HG03442 (cell line): ENCODE measurements at regions not wholly inside any gene's neighbourhood (a gene's known extent, or its start where the extent isn't known, plus 50 kb on each side); places are given as distances from the start of the nearest gene placed in this dataset.
A peak's percentile ranks its signal among the peaks of the same experiment; 100 is the strongest.

Source experiments
- ATAC-seq: cut with Tn5 transposase; IDR thresholded peaks from one replicate; pipeline ENCODE4 v1.9.1; 2021; ENCODE audit warnings: mild to moderate bottlenecking, moderate library complexity; ENCODE audit not compliant: unreplicated experiment

DNA sequence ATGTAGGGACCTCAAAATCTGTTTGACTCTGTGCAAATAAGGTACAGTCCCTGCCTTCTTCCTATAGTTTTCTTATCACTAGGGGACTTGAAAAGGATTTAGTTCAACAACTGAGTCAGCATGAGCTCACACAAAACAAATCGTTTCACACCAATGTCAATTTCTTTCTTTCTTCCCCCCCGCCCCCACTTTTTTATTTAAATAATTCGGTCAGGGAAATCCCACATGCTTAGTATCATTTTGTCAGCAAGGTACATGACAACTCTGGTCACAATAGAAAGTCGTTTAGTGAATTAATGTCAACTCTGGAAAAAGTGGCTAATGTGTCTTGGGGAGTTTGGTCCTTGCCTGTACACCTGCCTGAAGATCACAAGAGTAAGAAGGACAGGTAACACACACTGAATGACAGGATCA lies 232.2 kb upstream of the PLEKHG7 start:
- ATAC-seq = peak; percentile 37

DNA sequence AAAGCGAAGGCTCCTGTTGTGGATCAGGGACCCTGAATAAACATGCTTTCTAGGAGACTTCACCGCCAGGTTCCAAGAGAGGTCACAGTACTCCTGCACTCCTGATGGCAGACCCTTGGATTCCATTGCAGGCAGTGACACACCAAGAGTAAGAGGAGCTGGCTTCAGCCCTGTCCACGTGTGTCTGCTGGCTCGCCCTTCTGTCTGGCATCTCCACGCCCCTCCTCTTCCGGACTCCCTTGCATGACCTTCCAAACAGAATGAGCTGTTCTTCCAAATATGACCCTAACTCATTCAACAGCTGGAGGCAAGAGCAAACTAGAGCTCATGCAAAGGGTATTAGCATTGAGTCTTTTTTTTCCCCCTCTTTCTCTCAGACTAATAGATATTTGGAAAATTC lies 233.0 kb upstream of the PLEKHG7 start:
- ATAC-seq = no peak

DNA sequence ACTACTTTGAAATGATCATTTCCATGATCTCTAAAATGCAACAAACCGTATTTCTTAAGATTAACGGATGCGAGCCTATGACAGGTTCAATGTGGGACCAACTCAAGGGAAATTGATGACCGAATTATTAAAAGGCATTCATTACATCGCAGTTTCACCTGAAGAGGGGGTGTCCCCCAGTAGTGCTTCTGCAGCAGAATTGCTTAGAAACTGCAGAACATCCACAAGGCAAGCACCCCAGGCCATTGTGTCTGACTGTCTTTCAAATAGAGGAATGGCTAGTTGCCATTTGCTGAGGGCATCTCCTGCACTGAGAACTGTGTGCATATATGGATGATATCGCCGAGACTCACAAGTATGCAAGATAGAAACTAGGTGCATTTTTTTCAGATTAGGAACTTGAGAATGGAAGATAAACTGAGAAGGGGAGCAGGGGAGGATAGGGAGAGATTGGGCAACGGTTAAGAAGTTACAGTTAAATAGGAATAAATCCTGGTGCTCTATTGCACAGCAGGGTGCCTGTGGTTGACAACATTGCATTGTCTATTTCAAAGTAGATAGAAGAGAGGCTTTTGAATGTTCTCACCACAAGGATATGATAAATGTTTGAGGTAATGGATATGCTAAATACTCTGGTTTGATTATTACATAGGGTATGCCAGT lies 234.3 kb upstream of the PLEKHG7 start:
- ATAC-seq = no peak

DNA sequence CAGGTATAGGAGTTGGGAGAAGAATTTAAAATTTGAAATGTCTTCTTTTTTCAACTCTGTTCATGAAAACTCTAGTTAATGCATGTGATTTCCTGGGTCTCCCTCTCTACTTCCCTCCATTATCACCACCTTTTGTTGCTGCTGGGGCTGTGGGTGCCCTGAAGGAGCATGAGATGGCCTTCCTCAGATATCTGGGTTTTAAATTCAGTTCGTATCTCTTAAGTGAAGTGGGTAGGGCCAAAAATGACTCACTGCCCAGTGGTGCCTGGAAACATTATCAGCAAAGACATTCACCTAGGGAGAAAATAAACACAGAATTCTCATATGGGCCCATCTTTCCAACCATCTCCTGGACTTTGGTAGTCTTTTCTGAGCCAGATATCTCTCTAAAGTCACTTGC lies 234.9 kb upstream of the PLEKHG7 start:
- ATAC-seq = no peak

DNA sequence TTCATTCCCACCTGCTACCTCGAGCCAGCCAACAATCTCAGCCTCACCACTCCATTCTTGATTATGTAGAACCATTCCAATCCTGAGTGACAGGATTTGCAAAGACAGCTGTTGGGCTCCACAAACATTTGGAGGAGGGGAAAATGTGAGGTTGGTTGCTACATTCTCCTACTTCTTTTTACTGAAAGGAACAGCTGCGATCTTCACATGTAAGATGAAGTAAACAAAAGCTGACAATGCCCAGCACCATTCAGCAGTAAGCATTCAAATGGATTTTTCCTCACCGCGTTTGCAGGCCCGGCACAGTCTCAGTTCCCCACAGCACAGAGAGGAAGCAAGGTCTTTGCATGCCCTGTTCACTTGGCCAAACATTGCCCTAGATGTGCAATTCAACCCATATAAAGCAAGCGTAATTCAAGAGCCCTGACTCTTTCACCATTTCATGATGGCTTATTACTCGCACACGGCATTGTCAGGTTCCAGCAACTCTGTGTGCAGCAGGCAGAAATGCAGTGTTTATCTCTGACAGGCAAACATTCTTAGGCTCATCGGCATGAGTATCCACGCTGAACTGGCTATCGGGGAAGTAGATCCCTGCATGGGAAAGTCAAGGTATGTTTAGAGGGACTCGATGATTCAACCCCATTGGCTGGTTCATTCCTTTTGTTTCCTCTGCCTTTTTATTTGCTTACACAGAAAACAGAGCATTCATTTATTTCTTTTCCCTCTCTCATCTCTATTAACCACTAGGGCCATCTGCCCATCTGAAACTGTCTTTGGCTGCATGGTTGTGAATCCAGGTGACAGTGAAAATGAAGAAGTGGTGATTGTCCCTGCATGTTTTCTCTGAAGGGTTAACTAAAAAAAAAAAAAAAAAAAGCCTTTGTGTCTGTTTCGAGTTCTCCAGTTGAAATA lies 236.1 kb upstream of the PLEKHG7 start:
- ATAC-seq = peak; percentile 28

DNA sequence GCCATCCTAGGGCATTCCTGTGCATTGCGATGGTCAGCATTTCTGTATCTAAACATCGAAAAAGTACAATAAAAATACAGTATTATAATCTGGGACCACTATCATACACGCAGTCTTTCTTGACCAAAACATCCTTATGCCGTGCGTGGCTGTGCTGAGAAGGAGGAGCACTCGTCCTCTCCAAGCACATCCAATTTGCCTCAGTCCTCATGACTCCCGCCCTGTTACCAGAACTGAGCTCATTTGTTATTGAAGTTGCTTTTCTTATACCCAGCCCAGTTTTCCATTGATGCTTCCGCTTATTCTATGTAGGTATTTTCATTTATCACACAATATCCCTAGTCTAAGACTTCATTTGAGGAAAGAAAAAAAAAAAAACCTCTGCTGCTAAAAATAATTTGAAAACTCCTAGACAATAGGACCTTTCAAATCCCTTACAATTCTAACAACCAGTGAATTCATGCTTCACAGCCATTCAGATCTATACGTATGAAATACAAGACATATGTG lies 236.9 kb upstream of the PLEKHG7 start:
- ATAC-seq = no peak

DNA sequence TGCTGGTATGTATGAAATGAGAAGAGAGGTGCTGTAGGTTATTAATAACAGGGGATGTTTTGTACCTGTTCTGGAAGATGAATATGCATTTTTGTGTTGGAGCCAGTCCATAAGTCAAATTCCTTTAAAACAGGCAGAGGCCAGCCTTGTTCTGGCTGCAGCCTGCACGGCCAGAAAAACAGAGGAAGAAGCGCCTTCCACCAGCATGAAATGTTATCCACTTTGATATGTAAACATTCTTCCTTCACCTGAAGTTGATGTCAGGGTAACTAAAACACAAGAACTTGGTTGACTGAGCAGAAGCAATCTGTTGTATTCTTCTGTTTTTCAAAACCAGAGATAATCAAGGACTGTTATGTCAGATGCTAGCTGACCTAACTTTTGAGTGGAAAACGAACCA lies 237.9 kb upstream of the PLEKHG7 start:
- ATAC-seq = no peak

DNA sequence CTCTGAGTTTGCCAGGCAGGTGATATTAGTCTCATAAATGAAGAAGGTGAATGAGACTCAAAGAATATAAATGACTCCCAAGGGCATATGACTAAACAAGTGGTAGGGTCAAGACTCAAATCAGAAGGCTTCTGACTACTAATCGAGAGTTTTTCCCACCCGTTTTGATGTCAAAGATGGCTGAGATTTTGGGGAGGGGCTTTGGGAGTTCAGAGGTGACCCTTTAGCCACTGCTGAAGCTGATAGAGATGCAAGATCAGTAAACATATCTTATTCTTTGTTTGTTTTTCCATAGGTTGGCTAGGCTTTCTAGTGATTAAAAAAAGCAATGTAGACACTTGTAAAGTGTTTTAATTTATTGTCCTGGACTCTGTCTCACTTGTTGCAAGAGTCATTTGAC lies 239.6 kb upstream of the PLEKHG7 start:
- ATAC-seq = no peak

DNA sequence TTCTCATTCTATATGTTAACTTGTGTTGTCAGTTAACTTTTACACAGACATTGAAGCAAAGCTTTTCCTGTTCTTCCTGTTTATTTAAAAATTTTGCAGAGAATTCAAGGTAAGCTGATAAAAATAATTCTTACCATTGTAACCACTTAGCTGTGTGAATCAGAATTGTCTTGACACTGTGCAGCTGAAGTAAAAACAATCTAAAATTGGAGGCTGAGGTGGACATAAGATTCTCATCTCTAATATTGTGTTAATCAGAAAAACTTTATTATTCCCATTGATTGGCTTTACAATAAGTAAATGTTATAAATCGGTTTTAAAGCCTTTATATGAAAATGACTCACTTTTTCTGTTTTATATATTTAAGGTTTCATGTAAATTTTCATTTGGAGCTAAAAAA lies 240.3 kb upstream of the PLEKHG7 start:
- no peak for ATAC-seq

DNA sequence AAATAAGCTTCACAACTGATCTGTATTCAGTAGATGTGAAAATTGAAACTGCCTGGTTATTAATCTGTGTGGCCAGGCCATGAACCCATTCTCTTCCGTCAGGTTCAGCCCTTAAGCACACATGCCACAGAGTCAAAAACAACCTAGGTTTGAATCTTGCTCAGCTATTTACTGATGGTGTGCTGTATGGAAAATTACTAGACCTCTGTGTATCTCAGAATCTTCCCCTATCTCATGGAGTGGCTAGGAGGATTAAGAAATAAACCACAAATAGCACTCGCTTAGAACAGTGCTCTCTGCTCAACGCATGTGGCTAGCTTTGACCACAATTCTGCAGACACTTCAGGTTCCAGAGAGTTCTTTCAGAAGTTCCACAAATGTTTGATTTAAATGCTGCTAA lies 240.7 kb upstream of the PLEKHG7 start:
- ATAC-seq = peak; percentile 70

DNA sequence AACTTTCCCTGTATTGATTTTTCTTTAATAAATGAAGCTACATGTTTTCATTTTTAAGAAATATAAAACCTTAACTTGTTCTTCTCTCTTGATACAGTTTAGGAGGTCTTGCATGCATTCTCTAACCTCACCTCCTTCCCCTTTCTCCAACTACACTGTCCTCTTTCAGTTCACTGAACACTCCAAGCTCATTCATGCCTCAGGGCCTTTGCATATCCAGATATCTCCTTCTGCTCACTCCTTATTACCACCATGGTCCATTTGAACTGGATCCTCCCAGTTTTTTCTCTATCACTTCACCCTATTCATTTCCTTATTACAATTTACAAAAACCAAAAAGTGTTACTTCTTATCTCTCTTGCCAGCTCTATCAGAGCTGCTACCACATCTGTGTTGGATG lies 242.9 kb upstream of the PLEKHG7 start:
- ATAC-seq = no peak

DNA sequence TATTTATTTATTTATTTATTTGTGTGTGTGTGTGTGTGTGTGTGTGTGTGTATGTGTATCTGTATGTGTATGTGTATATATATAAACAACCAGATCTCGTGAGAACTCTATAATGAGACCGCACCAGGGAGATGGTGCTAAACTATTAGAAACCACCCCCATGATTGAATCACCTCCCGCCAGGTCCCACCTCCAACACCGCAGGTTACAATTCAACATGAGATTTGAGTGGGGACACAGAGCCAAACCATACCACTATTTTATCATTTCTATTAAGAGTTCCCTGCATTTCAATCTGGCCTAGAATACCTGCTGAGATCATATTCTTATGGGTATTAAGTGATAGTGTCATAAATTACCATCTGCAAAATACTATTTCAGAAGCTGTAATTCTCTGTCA lies 243.8 kb upstream of the PLEKHG7 start:
- ATAC-seq = no peak

DNA sequence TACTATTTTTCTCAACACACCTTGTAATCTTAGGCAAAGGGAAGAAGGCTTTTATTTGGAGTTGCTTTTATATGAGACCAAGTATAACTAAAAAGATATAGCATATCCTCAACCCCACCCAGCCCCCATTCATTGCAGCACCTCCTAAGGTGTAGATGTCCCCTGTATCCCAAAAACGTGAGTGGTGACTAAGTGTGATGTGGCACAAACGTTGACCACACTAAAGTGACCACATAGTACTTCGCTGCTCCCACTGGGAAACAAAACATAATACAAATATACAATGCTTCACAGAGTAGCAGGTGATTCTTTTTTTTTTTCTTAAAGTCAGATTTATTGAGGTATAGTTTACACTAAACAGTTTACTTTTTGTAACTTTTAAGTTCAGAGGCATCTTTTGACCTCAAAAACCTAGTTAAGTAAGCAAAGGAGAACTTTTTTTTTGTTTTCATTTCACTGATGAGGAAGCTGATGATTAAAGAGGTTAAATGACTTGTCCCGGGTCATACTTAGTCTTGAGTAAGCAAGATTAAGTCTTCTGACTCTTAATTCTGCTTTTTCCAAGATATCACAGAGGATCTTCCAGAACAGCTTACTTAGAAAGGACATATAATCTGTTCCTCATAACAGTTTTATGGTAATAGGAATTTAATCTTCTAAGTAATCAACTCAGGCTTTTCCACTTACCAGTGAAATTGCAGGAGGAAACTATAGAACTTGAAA lies 245.2 kb upstream of the PLEKHG7 start:
- no peak for ATAC-seq

DNA sequence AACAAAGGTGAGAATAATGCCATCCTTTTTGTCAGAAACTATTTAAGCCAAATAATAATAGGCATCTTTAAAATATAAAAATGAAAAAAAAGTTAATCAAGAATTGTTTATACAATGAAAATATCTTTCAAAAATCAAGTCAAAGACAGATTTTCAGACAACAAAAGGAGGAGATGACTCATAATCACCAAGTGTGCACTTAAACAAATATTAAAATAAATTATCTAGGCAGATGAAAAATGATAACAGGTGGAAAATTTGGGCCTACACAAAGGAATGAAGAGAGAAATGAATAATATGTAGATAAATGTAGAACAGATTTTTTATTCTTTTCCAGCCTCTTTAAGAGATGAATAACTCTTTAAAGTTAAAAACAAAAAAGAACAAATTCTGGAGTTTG lies 250.0 kb upstream of the PLEKHG7 start:
- no peak for ATAC-seq

DNA sequence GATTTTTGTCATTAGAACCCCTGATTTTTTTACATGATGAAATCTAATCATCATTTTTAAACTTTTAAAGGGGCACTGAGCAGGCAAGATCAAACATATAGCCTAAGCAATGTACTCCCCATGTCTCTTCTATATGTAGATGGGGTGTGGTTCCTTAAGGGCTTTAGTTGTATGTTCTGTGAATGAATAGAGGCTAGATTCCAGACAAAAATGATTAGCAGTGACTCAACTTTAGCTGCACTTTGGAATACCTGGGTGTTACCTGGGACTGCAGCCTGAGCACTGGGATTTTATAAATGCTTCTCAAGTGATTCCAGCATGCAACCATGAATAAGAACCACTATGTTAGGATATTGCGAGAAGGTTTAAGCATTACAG lies 256.7 kb upstream of the PLEKHG7 start:
- ATAC-seq = no peak

DNA sequence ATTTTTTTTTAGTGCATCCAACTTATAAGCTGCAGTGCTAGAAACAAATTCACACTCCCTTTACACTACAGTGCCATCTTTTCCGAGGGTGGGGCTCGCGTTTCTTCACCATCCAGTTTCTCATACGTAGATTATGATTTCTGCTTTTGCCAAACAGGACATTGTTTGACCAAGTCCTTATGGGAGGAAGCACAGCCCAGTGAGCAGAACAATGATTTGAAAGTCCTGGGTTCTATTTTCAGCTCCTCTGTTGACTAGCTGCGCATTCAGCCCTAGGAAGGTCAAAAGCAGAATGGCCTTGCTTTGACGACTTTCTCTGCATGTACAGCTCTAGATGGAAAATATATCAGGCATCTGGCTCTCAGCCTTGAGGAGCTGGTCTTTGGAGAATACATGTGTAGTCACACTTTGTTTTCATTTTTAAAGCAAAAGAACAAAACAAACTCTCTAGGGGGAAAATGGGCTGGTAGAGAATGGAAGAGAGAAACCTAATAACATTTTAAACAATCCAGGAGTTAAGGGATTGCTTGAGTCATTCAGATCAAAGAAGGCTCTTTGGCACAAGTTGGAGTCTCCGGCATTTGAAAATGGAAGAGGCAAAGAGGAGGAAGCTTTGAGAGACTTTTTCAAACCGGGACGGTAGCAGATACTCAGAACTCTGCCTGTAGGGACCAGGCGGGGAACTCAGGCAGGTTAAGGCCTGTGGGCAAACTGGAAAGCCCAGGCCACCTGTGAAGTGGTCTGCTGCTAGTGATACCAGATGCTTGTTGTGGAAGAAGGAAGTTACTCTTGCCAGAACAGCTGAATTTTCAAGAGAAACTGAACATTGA lies 257.3 kb upstream of the PLEKHG7 start:
- ATAC-seq = peak; percentile 78

DNA sequence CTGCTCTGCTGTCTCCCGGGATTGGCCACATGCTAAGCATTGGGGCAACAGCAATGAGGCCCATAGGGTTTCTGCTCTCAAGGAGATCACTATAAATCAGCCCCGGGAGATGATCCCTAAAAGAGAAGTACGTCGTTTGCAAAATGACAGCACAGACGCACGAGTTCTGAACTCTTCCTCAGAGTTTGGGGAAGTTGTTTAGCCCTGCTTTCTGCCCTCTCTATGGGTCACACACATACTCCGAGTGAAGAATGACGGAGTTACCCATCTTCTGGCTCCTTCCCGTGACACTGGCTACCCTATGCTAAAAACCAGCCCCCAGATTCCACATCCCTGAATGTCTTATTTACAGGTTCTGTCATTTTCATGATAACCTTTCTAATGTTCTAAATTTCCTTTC lies 258.0 kb upstream of the PLEKHG7 start:
- peak; percentile 26 for ATAC-seq

DNA sequence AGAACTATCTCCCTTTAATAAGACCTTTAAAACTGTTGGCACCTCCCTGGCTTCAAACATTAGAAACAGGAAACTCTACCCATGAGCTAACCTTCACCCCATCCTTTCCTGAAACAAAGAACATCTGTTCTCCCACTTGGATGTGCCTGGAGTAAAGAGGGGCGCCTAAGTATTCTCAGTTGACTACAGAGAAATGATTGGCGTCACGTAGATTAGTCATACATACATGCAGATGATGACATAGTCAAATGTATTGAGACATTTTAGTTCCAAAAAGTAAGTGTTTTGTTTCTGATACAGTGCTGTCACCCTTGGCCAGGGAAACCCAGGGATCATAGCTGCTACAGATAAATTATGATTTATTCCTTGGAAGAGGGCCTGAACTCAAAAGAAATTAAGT lies 260.0 kb upstream of the PLEKHG7 start:
- ATAC-seq = no peak

DNA sequence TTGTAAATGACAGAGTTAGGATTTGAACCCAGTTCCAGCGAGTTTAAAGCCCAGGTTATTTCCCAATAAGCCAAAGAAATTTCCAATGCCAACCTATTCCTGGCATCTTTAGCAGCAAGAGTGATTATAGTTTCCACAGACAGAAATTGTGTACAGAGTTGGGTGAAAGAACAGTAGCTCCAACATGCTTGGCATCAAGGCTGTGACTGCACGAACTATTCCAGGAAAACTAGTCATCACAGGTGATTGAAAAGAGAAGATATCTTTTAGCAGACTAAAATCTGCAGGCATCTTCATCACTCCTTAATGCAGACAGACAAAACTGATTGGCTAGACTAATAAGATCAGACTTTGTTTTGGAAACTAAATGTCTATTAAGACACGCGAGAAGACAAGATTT lies 262.7 kb upstream of the PLEKHG7 start:
- no peak for ATAC-seq

DNA sequence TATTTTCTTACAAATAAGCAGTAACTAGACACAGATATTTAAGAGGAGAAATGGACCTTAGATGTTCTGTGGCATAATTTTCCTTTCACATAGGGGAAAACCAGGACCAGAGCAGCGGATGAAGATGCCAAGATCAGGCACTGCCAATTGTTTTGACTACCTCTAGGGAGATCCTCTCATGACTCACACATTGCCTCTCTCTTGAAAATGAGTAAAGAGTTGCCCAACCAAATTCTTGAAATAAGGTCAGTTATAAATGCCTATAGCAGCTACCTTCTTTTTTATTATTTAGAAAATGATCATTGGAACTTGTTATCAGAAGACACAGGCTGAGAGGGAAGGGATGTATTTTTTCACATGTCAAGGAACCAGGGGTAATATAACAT lies 263.4 kb upstream of the PLEKHG7 start:
- peak; percentile 46 for ATAC-seq
